ENCODE measurements at regions not wholly inside any gene's neighbourhood (a gene's known extent, or its start where the extent isn't known, plus 50 kb on each side); places are given as distances from the start of the nearest gene placed in this dataset.

GRCh38 chr6:159479146-159479545, 213.9 kb downstream of the SOD2 start:
- DNase-seq = no peak

- no peak for DNase-seq
Measured at GRCh38 chr6:159473475-159474263, 219.4 kb downstream of the SOD2 start.

- no peak for DNase-seq
Measured at GRCh38 chr6:159470397-159470796, 222.6 kb downstream of the SOD2 start.

GRCh38 chr6:159469443-159469842, 223.6 kb downstream of the SOD2 start:
- no peak for DNase-seq

GRCh38 chr6:159468994-159469393, 224.0 kb downstream of the SOD2 start:
- DNase-seq = no peak

GRCh38 chr6:159467473-159468041, 225.5 kb downstream of the SOD2 start:
- no peak for DNase-seq

GRCh38 chr6:159466926-159467325, 226.1 kb downstream of the SOD2 start:
- DNase-seq = no peak

- DNase-seq = no peak
Measured at GRCh38 chr6:159464816-159465215, 228.2 kb downstream of the SOD2 start.

- DNase-seq = no peak
Measured at GRCh38 chr6:159463119-159463829, 229.8 kb downstream of the SOD2 start.

- DNase-seq = no peak
Measured at GRCh38 chr6:159462431-159462830, 230.6 kb downstream of the SOD2 start.

GRCh38 chr6:159461998-159462397, 231.0 kb downstream of the SOD2 start:
- DNase-seq = no peak

GRCh38 chr6:159461266-159461665, 231.8 kb downstream of the SOD2 start:
- DNase-seq = no peak

GRCh38 chr6:159460476-159460875, 232.6 kb downstream of the SOD2 start:
- peak; percentile 14 for DNase-seq

GRCh38 chr6:159456349-159456748, 236.7 kb downstream of the SOD2 start:
- no peak for DNase-seq

GRCh38 chr6:159455700-159456274, 237.3 kb downstream of the SOD2 start:
- no peak for DNase-seq

- DNase-seq = no peak
Measured at GRCh38 chr6:159450815-159451465, 242.1 kb downstream of the SOD2 start.

GRCh38 chr6:159446340-159446739, 246.7 kb downstream of the SOD2 start:
- DNase-seq = no peak

- DNase-seq = no peak
Measured at GRCh38 chr6:159445351-159445750, 247.7 kb downstream of the SOD2 start.

- DNase-seq = no peak
Measured at GRCh38 chr6:159444056-159444760, 248.8 kb downstream of the SOD2 start.

- DNase-seq = no peak
Measured at GRCh38 chr6:159443417-159443920, 249.6 kb downstream of the SOD2 start.

GRCh38 chr6:159441704-159441981, 251.4 kb downstream of the SOD2 start:
- no peak for DNase-seq

GRCh38 chr6:159440911-159441703, 251.9 kb downstream of the SOD2 start:
- no peak for DNase-seq
